Peyer's patch (tissue), 4 donors: ENCODE measurements at regions not wholly inside any gene's neighbourhood (a gene's known extent, or its start where the extent isn't known, plus 50 kb on each side); places are given as distances from the start of the nearest gene placed in this dataset.

ENCODE experiments used
- CTCF ChIP-seq, 6 experiments: fragments of 450-650 bp in 4 of 6; fragments of 200-600 bp in 2 of 6; sonication (generic) in 1 of 6; IDR thresholded peaks; one replicate each; pipeline ENCODE4 v1.5.1; 2017 to 2019; ENCODE audit warnings: antibody characterized with exemption in 6 of 6, mild to moderate bottlenecking in 3 of 6, moderate library complexity in 1 of 6
- POLR2A ChIP-seq, 2 donors: fragments of 450-650 bp; IDR thresholded peaks; one replicate each; pipeline ENCODE4 v1.5.1; 2017; ENCODE audit warnings: antibody characterized with exemption in 2 of 2, mild to moderate bottlenecking in 2 of 2, moderate library complexity in 2 of 2

GRCh38 chr2:43099797-43100196, 126.6 kb downstream of the ZFP36L2 start:
- TF ChIP-seq CTCF (IDR thresholded peaks at IDR 0.05): no peak
- no peak for TF ChIP-seq POLR2A (IDR thresholded peaks at IDR 0.05)
